ENCODE measurements at regions not wholly inside any gene's neighbourhood (a gene's known extent, or its start where the extent isn't known, plus 50 kb on each side); places are given as distances from the start of the nearest gene placed in this dataset.
A peak's percentile ranks its signal among the peaks of the same experiment; 100 is the strongest.

GRCh38 chr3:78176869-78177268 is 1137.0 kb downstream of the ROBO2 start (continued):
- peak; percentile 62; the same call in 1 of the 2 replicates for TF ChIP-seq ZBTB26 (CRISPR knock-in tag; IDR thresholded peaks at IDR 0.05; ENCODE audit: borderline replicate concordance)
- no peak for TF ChIP-seq PLSCR1 (CRISPR knock-in tag; IDR thresholded peaks at IDR 0.05; ENCODE audit: borderline replicate concordance)
- no peak for TF ChIP-seq ZNF687 (CRISPR knock-in tag; IDR thresholded peaks at IDR 0.05)
- no peak for TF ChIP-seq HIVEP1 (CRISPR knock-in tag; IDR thresholded peaks at IDR 0.05)
- TF ChIP-seq ZBTB38 (CRISPR knock-in tag; IDR thresholded peaks at IDR 0.05) = no peak
- no peak for TF ChIP-seq PHF20 (CRISPR knock-in tag; IDR thresholded peaks at IDR 0.05)

GRCh38 chr3:78177780-78178179 is 1137.9 kb downstream of the ROBO2 start:
- no peaks in the 10 kb centered on the region for H4K20me1 ChIP-seq (ENCODE audit: insufficient read depth, low read length)
- ChIA-PET POLR2A (no interaction called here), CTCF (ENCODE audit: low intra/inter-chr PET ratio, low total read pairs) (no interaction called here)
- FAIRE-seq (no peak), ATAC-seq (no peak), DNase-seq (ENCODE audit: low spot score) (no peak)
- H3K79me2 ChIP-seq (ENCODE audit: insufficient read depth, low read length) = no peaks in the 10 kb centered on the region
- no peaks in the 10 kb centered on the region for H3K27me3 ChIP-seq (ENCODE audit: control insufficient read depth in 1 of 2, insufficient read depth in 2 of 2, low read length in 2 of 2)
- intact Hi-C loops (cut with micrococcal nuclease; ENCODE audit: unreplicated experiment) (no loop called here), in situ Hi-C loops (cut with HindIII; ENCODE audit: extremely low pct_ligation_motif_present, low pct_unique_long_range_greater_than_20kb) (no loop called here)
- 30% methylated on average over 2 of the region's 2 CpGs for WGBS (ENCODE audit: low lambda C conversion rate)
- no peaks in the 10 kb centered on the region for H3K9me3 ChIP-seq (ENCODE audit: low read length)
- no peak overlapping the region for H3K4me2 ChIP-seq (ENCODE audit: low read depth, low read length)
- H3K36me3 ChIP-seq (replicated peaks in 1 of 2; ENCODE audit: control insufficient read depth in 1 of 2, insufficient read depth in 2 of 2, low read length in 2 of 2) = no peaks in the 10 kb centered on the region
- no TSS peak for BruUV-seq (replicated peaks)
- no peak overlapping the region for H2AFZ ChIP-seq (ENCODE audit: low read length)
- H3K4me3 ChIP-seq (replicated peaks in 1 of 3; ENCODE audit: insufficient read depth in 1 of 3, low read depth in 2 of 3, low read length in 3 of 3) = no peak overlapping the region
- H3K4me1 ChIP-seq (ENCODE audit: insufficient read depth, low read length) = peaks cover 12% of the 10 kb centered on the region
- no peak overlapping the region for H3K27ac ChIP-seq (ENCODE audit: extremely low read length, insufficient read depth, low read length)
- no peak overlapping the region for H3K9ac ChIP-seq (ENCODE audit: insufficient read depth, low read depth, low read length)
- TF ChIP-seq ZNF850 (CRISPR knock-in tag; conservative IDR thresholded peaks at IDR 0.05) (no peak), SNAPC5 (CRISPR knock-in tag; IDR thresholded peaks at IDR 0.05; ENCODE audit: borderline replicate concordance) (no peak), LRRFIP1 (CRISPR knock-in tag; conservative IDR thresholded peaks at IDR 0.05) (no peak), SRF (IDR thresholded peaks at IDR 0.05; ENCODE audit: low read depth, low read length) (no peak), DNMT1 (CRISPR knock-in tag; IDR thresholded peaks at IDR 0.05) (no peak), ZNF530 (CRISPR knock-in tag; IDR thresholded peaks at IDR 0.05; ENCODE audit: low read depth) (no peak)
